ENCODE measurements at regions not wholly inside any gene's neighbourhood (a gene's known extent, or its start where the extent isn't known, plus 50 kb on each side); places are given as distances from the start of the nearest gene placed in this dataset.

DNA sequence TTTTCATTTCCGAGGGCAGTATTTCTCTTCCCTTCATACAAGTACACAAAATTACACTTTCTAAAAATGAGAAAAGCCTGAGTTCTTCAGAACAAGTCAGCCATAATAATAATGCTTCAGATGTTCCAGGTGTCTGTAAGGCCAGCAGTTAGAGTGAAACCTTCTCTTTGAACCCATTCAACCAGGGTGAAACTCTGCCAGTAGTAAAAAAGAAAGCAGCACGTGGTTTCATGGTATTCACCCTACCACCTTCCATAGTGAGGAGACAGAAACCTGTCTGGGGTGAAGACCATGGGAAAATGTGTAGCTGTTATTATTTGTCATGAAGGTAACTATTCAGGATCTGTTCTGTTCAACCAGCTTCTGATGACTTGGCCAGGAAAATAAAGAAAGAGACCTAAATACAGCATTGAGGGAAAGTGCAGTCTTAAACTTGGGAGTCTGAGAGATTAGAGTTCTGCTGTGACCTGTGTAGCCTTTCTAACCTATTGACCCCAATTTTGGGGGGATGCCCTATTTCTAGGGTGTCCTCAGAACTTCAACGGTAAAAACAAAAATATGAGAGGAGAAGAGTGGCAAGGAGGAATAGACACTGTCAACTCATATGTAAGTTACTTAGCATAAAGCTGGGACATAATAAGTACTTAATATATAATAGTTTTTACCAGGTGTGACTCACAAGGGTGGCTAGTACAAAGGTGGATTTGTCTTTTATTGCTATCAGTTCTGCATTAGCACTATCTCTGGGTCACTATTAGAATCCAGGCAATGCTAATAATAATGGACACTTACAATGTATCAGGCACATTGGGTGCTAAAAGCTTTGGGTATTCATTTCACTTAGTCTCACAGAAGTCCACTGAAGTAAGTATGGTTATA is 70.0 kb upstream of the TNFSF4 start (continued):
- TF ChIP-seq, protein P1, sequence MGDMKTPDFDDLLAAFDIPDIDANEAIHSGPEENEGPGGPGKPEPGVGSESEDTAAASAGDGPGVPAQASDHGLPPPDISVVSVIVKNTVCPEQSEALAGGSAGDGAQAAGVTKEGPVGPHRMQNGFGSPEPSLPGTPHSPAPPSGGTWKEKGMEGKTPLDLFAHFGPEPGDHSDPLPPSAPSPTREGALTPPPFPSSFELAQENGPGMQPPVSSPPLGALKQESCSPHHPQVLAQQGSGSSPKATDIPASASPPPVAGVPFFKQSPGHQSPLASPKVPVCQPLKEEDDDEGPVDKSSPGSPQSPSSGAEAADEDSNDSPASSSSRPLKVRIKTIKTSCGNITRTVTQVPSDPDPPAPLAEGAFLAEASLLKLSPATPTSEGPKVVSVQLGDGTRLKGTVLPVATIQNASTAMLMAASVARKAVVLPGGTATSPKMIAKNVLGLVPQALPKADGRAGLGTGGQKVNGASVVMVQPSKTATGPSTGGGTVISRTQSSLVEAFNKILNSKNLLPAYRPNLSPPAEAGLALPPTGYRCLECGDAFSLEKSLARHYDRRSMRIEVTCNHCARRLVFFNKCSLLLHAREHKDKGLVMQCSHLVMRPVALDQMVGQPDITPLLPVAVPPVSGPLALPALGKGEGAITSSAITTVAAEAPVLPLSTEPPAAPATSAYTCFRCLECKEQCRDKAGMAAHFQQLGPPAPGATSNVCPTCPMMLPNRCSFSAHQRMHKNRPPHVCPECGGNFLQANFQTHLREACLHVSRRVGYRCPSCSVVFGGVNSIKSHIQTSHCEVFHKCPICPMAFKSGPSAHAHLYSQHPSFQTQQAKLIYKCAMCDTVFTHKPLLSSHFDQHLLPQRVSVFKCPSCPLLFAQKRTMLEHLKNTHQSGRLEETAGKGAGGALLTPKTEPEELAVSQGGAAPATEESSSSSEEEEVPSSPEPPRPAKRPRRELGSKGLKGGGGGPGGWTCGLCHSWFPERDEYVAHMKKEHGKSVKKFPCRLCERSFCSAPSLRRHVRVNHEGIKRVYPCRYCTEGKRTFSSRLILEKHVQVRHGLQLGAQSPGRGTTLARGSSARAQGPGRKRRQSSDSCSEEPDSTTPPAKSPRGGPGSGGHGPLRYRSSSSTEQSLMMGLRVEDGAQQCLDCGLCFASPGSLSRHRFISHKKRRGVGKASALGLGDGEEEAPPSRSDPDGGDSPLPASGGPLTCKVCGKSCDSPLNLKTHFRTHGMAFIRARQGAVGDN (IDR thresholded peaks at IDR 0.05): no peak
- TF ChIP-seq, protein P2, sequence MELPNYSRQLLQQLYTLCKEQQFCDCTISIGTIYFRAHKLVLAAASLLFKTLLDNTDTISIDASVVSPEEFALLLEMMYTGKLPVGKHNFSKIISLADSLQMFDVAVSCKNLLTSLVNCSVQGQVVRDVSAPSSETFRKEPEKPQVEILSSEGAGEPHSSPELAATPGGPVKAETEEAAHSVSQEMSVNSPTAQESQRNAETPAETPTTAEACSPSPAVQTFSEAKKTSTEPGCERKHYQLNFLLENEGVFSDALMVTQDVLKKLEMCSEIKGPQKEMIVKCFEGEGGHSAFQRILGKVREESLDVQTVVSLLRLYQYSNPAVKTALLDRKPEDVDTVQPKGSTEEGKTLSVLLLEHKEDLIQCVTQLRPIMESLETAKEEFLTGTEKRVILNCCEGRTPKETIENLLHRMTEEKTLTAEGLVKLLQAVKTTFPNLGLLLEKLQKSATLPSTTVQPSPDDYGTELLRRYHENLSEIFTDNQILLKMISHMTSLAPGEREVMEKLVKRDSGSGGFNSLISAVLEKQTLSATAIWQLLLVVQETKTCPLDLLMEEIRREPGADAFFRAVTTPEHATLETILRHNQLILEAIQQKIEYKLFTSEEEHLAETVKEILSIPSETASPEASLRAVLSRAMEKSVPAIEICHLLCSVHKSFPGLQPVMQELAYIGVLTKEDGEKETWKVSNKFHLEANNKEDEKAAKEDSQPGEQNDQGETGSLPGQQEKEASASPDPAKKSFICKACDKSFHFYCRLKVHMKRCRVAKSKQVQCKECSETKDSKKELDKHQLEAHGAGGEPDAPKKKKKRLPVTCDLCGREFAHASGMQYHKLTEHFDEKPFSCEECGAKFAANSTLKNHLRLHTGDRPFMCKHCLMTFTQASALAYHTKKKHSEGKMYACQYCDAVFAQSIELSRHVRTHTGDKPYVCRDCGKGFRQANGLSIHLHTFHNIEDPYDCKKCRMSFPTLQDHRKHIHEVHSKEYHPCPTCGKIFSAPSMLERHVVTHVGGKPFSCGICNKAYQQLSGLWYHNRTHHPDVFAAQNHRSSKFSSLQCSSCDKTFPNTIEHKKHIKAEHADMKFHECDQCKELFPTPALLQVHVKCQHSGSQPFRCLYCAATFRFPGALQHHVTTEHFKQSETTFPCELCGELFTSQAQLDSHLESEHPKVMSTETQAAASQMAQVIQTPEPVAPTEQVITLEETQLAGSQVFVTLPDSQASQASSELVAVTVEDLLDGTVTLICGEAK (IDR thresholded peaks at IDR 0.05; ENCODE audit: borderline replicate concordance): no peak
- no peak; the same call in 1 of the 2 replicates for TF ChIP-seq TCF3 (IDR thresholded peaks at IDR 0.05; ENCODE audit: borderline replicate concordance, insufficient read depth, low read depth, low read length)
- TF ChIP-seq IKZF1 (conservative IDR thresholded peaks at IDR 0.05): peak; percentile 50; the same call in 1 of the 2 replicates
- TF ChIP-seq, protein P3, sequence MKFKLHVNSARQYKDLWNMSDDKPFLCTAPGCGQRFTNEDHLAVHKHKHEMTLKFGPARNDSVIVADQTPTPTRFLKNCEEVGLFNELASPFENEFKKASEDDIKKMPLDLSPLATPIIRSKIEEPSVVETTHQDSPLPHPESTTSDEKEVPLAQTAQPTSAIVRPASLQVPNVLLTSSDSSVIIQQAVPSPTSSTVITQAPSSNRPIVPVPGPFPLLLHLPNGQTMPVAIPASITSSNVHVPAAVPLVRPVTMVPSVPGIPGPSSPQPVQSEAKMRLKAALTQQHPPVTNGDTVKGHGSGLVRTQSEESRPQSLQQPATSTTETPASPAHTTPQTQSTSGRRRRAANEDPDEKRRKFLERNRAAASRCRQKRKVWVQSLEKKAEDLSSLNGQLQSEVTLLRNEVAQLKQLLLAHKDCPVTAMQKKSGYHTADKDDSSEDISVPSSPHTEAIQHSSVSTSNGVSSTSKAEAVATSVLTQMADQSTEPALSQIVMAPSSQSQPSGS (IDR thresholded peaks at IDR 0.05; ENCODE audit: low read length): peak; percentile 44; the same call in 1 of the 2 replicates
- TF ChIP-seq, protein P4, sequence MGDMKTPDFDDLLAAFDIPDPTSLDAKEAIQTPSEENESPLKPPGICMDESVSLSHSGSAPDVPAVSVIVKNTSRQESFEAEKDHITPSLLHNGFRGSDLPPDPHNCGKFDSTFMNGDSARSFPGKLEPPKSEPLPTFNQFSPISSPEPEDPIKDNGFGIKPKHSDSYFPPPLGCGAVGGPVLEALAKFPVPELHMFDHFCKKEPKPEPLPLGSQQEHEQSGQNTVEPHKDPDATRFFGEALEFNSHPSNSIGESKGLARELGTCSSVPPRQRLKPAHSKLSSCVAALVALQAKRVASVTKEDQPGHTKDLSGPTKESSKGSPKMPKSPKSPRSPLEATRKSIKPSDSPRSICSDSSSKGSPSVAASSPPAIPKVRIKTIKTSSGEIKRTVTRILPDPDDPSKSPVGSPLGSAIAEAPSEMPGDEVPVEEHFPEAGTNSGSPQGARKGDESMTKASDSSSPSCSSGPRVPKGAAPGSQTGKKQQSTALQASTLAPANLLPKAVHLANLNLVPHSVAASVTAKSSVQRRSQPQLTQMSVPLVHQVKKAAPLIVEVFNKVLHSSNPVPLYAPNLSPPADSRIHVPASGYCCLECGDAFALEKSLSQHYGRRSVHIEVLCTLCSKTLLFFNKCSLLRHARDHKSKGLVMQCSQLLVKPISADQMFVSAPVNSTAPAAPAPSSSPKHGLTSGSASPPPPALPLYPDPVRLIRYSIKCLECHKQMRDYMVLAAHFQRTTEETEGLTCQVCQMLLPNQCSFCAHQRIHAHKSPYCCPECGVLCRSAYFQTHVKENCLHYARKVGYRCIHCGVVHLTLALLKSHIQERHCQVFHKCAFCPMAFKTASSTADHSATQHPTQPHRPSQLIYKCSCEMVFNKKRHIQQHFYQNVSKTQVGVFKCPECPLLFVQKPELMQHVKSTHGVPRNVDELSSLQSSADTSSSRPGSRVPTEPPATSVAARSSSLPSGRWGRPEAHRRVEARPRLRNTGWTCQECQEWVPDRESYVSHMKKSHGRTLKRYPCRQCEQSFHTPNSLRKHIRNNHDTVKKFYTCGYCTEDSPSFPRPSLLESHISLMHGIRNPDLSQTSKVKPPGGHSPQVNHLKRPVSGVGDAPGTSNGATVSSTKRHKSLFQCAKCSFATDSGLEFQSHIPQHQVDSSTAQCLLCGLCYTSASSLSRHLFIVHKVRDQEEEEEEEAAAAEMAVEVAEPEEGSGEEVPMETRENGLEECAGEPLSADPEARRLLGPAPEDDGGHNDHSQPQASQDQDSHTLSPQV (IDR thresholded peaks at IDR 0.05): no peak
- TF ChIP-seq, protein P5, sequence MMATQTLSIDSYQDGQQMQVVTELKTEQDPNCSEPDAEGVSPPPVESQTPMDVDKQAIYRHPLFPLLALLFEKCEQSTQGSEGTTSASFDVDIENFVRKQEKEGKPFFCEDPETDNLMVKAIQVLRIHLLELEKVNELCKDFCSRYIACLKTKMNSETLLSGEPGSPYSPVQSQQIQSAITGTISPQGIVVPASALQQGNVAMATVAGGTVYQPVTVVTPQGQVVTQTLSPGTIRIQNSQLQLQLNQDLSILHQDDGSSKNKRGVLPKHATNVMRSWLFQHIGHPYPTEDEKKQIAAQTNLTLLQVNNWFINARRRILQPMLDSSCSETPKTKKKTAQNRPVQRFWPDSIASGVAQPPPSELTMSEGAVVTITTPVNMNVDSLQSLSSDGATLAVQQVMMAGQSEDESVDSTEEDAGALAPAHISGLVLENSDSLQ (IDR thresholded peaks at IDR 0.05): no peak
- 0 out of 2 replicates have a peak, but pooled peaks have one; percentile 23 for TF ChIP-seq ZBED1 (IDR thresholded peaks at IDR 0.05; ENCODE audit: borderline replicate concordance)
- no peak for TF ChIP-seq POLR2AphosphoS2 (IDR thresholded peaks at IDR 0.05; ENCODE audit: low read depth, low read length)

Data from GM12878 (cell line).